GM19328 (cell line): ENCODE measurements at regions not wholly inside any gene's neighbourhood (a gene's known extent, or its start where the extent isn't known, plus 50 kb on each side); places are given as distances from the start of the nearest gene placed in this dataset.
"Not testable (repeated sequence)": the region's sequence is repeated elsewhere in the genome, so short reads cannot be mapped to it uniquely, and the experiment has no call there.

Experiments used
- ATAC-seq: cut with Tn5 transposase; IDR thresholded peaks from one replicate; pipeline ENCODE4 v1.9.1; 2021; ENCODE audit warnings: mild to moderate bottlenecking, moderate library complexity; ENCODE audit not compliant: unreplicated experiment

- no peak for ATAC-seq
These were observed 425.1 kb downstream of the GBA3 start for GRCh38 chr4:23117826-23118225.

GRCh38 chr4:23114538-23114937, 421.8 kb downstream of the GBA3 start:
- no peak for ATAC-seq

- no peak for ATAC-seq
These were observed 420.4 kb downstream of the GBA3 start for GRCh38 chr4:23113104-23113503.

GRCh38 chr4:23106516-23106915, 413.8 kb downstream of the GBA3 start:
- ATAC-seq, result no peak

GRCh38 chr4:23105759-23106370, 413.1 kb downstream of the GBA3 start:
- ATAC-seq, result no peak

GRCh38 chr4:23097251-23097650, 404.5 kb downstream of the GBA3 start:
- ATAC-seq, result no peak

- no peak for ATAC-seq
These were observed 399.0 kb downstream of the GBA3 start for GRCh38 chr4:23091711-23092110.

- no peak for ATAC-seq
These were observed 392.5 kb downstream of the GBA3 start for GRCh38 chr4:23085249-23085568.

GRCh38 chr4:23084559-23085248, 392.0 kb downstream of the GBA3 start:
- ATAC-seq, result no peak

GRCh38 chr4:23083391-23083790, 390.7 kb downstream of the GBA3 start:
- no peak for ATAC-seq

- ATAC-seq, result not testable (repeated sequence)
These were observed 387.4 kb downstream of the GBA3 start for GRCh38 chr4:23080171-23080570.

- ATAC-seq, result no peak
These were observed 378.3 kb downstream of the GBA3 start for GRCh38 chr4:23070848-23071570.

GRCh38 chr4:23068756-23069155, 376.0 kb downstream of the GBA3 start:
- ATAC-seq, result no peak

- no peak for ATAC-seq
These were observed 375.6 kb downstream of the GBA3 start for GRCh38 chr4:23068287-23068686.

- ATAC-seq, result no peak
These were observed 369.5 kb downstream of the GBA3 start for GRCh38 chr4:23062188-23062587.

GRCh38 chr4:23061431-23061830, 368.7 kb downstream of the GBA3 start:
- no peak for ATAC-seq

GRCh38 chr4:23060776-23061175, 368.0 kb downstream of the GBA3 start:
- ATAC-seq, result no peak

GRCh38 chr4:23058165-23058776, 365.5 kb downstream of the GBA3 start:
- no peak for ATAC-seq

GRCh38 chr4:23041501-23041900, 348.8 kb downstream of the GBA3 start:
- no peak for ATAC-seq

GRCh38 chr4:23040539-23040938, 347.8 kb downstream of the GBA3 start:
- ATAC-seq, result no peak

GRCh38 chr4:23039818-23040217, 347.1 kb downstream of the GBA3 start:
- no peak for ATAC-seq
